H1 (cell line): ENCODE measurements at regions not wholly inside any gene's neighbourhood (a gene's known extent, or its start where the extent isn't known, plus 50 kb on each side); places are given as distances from the start of the nearest gene placed in this dataset.

Experiments used
- CTCF ChIA-PET: fragments of 300-600 bp; sonication (Branson Sonifier 250); formaldehyde crosslinking; loops from one replicate; lab custom pipeline; 2021; ENCODE audit not compliant: partially characterized antibody; lab: Charles Lee
- POLR2A ChIA-PET: fragments of 300-600 bp; sonication (Branson Sonifier 250); formaldehyde crosslinking; loops from one replicate; lab custom pipeline; 2021; ENCODE audit warnings: inconsistent platforms; ENCODE audit not compliant: partially characterized antibody; lab: Charles Lee
- DNase-seq, 2 experiments: peaks; one replicate each; pipeline versions ENCODE4 v3.0.0 to v3.0.0-alpha.2; 2010 to 2022; ENCODE audit warnings: low spot score in 2 of 2, low read depth in 1 of 2, mixed read lengths in 1 of 2
- FAIRE-seq: peaks from 2 replicates; lab custom pipeline; 2011; peaks lifted over from hg19 to GRCh38; lab: Jason Lieb, UNC
- H2AFZ ChIP-seq: 2 replicates; pipeline ENCODE4 v1.8.1; 2012; ENCODE audit warnings: low read length, inconsistent platforms
- H2AK5ac ChIP-seq: 2 replicates; pipeline ENCODE4 v1.6.1; 2013; ENCODE audit warnings: low read depth, low read length
- H2BK120ac ChIP-seq: replicated peaks from 2 replicates; pipeline ENCODE3; 2013; ENCODE audit warnings: low read depth, low read length, inconsistent platforms
- H2BK12ac ChIP-seq: 2 replicates; pipeline ENCODE4 v1.6.1; 2013; ENCODE audit warnings: low read depth, low read length
- H2BK15ac ChIP-seq: 2 replicates; pipeline ENCODE4 v1.6.1; 2013; ENCODE audit warnings: low read length
- H2BK20ac ChIP-seq: 2 replicates; pipeline ENCODE4 v1.6.1; 2013; ENCODE audit warnings: low read length
- H2BK5ac ChIP-seq: 2 replicates; pipeline ENCODE4 v1.6.1; 2013; ENCODE audit warnings: low read depth, low read length
- H3K14ac ChIP-seq: 2 replicates; pipeline ENCODE4 v1.6.1; 2013; ENCODE audit warnings: inconsistent platforms; ENCODE audit not compliant: insufficient read length
- H3K18ac ChIP-seq: 2 replicates; pipeline ENCODE4 v1.6.1; 2013; ENCODE audit warnings: low read length; ENCODE audit errors: extremely low read depth
- H3K23ac ChIP-seq: 2 replicates; pipeline ENCODE4 v1.6.1; 2013; ENCODE audit warnings: inconsistent platforms; ENCODE audit not compliant: insufficient read length
- H3K23me2 ChIP-seq: 2 replicates; pipeline ENCODE4 v1.6.1; 2013; ENCODE audit warnings: low read depth, low read length
- H3K27ac ChIP-seq: 2 replicates; pipeline ENCODE4 v1.6.1; 2011; ENCODE audit warnings: low read depth, low read length, inconsistent platforms
- H3K27me3 ChIP-seq, 4 experiments: replicated peaks in 1 of 4; 1 replicate in 1 of 4; 2 replicates in 3 of 4; pipeline versions ENCODE4 v1.6.1 to v1.8.1; 2011 to 2013; ENCODE audit warnings: low read length in 3 of 4, mild to moderate bottlenecking in 3 of 4, inconsistent platforms in 2 of 4, mixed read lengths in 2 of 4, moderate library complexity in 1 of 4; ENCODE audit not compliant: control insufficient read depth in 3 of 4, insufficient read depth in 3 of 4; ENCODE audit errors: extremely low read depth in 1 of 4
- H3K36me3 ChIP-seq, 4 experiments: 2 replicates each; pipeline versions ENCODE4 v1.6.1 to v1.8.1; 2011 to 2013; ENCODE audit warnings: mild to moderate bottlenecking in 4 of 4, low read length in 3 of 4, moderate library complexity in 2 of 4, control low read depth in 1 of 4, inconsistent platforms in 1 of 4; ENCODE audit not compliant: insufficient read depth in 4 of 4, control insufficient read depth in 2 of 4
- H3K4ac ChIP-seq: replicated peaks from 2 replicates; pipeline ENCODE3; 2013; ENCODE audit warnings: low read length, low read depth, mixed read lengths, inconsistent platforms; ENCODE audit not compliant: insufficient read length
- H3K4me1 ChIP-seq, 4 experiments: replicated peaks in 1 of 4; 1 replicate in 1 of 4; 2 replicates in 3 of 4; pipeline versions ENCODE4 v1.6.1 to v1.8.1; 2011 to 2013; ENCODE audit warnings: low read length in 3 of 4, inconsistent platforms in 2 of 4, mixed read lengths in 1 of 4; ENCODE audit not compliant: insufficient read depth in 4 of 4, control insufficient read depth in 3 of 4
- H3K4me2 ChIP-seq, 2 experiments: 2 replicates each; pipeline versions ENCODE4 v1.6.1 to v1.8.1; 2011 to 2013; ENCODE audit warnings: low read depth in 2 of 2, low read length in 2 of 2, control low read depth in 1 of 2, inconsistent platforms in 1 of 2, mild to moderate bottlenecking in 1 of 2; ENCODE audit not compliant: insufficient read depth in 1 of 2
- H3K4me3 ChIP-seq, 4 experiments: fragments of 200-600, 300-600 bp in 1 of 4; sonication (generic), shearing (Covaris generic), sonication (Bioruptor Twin) in 1 of 4; 2 replicates each; pipeline versions ENCODE4 v1.5.1 to v1.8.1; 2011 to 2016; ENCODE audit warnings: low read length in 4 of 4, low read depth in 3 of 4, control low read depth in 2 of 4, inconsistent platforms in 2 of 4, mild to moderate bottlenecking in 2 of 4, mixed read lengths in 1 of 4, moderate library complexity in 1 of 4; ENCODE audit not compliant: insufficient read depth in 2 of 4; ENCODE audit errors: extremely low read depth in 1 of 4
- H3K56ac ChIP-seq: replicated peaks from 2 replicates; pipeline ENCODE3; 2013; ENCODE audit warnings: low read depth, mild to moderate bottlenecking, mixed read lengths, low read length, inconsistent platforms; ENCODE audit not compliant: insufficient read length
- H3K79me1 ChIP-seq: 2 replicates; pipeline ENCODE4 v1.6.1; 2013; ENCODE audit warnings: low read depth, low read length, control low read depth
- H3K79me2 ChIP-seq, 2 experiments: 2 replicates each; pipeline versions ENCODE4 v1.6.1 to v1.8.1; 2012 to 2013; ENCODE audit warnings: low read length in 2 of 2, mild to moderate bottlenecking in 2 of 2, inconsistent platforms in 1 of 2; ENCODE audit not compliant: insufficient read depth in 2 of 2, control insufficient read depth in 1 of 2
- H3K9ac ChIP-seq, 4 experiments: replicated peaks in 1 of 4; 1 replicate in 1 of 4; 2 replicates in 3 of 4; pipeline versions ENCODE4 v1.6.1 to v1.8.1; 2011 to 2013; ENCODE audit warnings: low read depth in 3 of 4, low read length in 3 of 4, control low read depth in 2 of 4, mild to moderate bottlenecking in 2 of 4, moderate library complexity in 2 of 4, inconsistent platforms in 1 of 4; ENCODE audit errors: extremely low read depth in 1 of 4
- H3K9me3 ChIP-seq, 2 experiments: 2 replicates each; pipeline versions ENCODE4 v1.6.1 to v1.8.1; 2012 to 2013; ENCODE audit warnings: mild to moderate bottlenecking in 2 of 2, moderate library complexity in 2 of 2, control low read depth in 1 of 2, inconsistent platforms in 1 of 2, low read depth in 1 of 2, low read length in 1 of 2, mixed read lengths in 1 of 2; ENCODE audit not compliant: insufficient read depth in 2 of 2
- H4K20me1 ChIP-seq, 2 experiments: replicated peaks in 1 of 2; 2 replicates each; pipeline versions ENCODE3 to v1.8.1; 2011 to 2013; ENCODE audit warnings: inconsistent platforms in 2 of 2, low read length in 2 of 2, mild to moderate bottlenecking in 1 of 2; ENCODE audit not compliant: insufficient read depth in 2 of 2, control insufficient read depth in 1 of 2
- H4K5ac ChIP-seq: 2 replicates; pipeline ENCODE4 v1.6.1; 2013; ENCODE audit warnings: low read length, low read depth, mixed read lengths, inconsistent platforms; ENCODE audit not compliant: insufficient read length
- H4K8ac ChIP-seq: 2 replicates; pipeline ENCODE4 v1.8.0; 2013; ENCODE audit warnings: mild to moderate bottlenecking, moderate library complexity, low read length, inconsistent platforms; ENCODE audit not compliant: insufficient read depth; ENCODE audit errors: extremely low read depth
- H4K91ac ChIP-seq: replicated peaks from 2 replicates; pipeline ENCODE3; 2013; ENCODE audit warnings: low read length, mixed read lengths, inconsistent platforms; ENCODE audit not compliant: insufficient read length
- EP300 ChIP-seq, 2 experiments: IDR thresholded peaks; 1 replicate in 1 of 2; 2 replicates in 1 of 2; pipeline ENCODE4 v1.6.1; 2011 to 2012; ENCODE audit warnings: low read depth in 2 of 2, low read length in 2 of 2, mild to moderate bottlenecking in 2 of 2, borderline replicate concordance in 1 of 2, inconsistent platforms in 1 of 2, moderate library complexity in 1 of 2
- KDM4A ChIP-seq: IDR thresholded peaks from one replicate; pipeline ENCODE4 v1.7.1; 2012; ENCODE audit warnings: low read depth, mild to moderate bottlenecking, moderate library complexity, low read length, inconsistent platforms; ENCODE audit not compliant: severe bottlenecking
- POU5F1 ChIP-seq: IDR thresholded peaks from 2 replicates; pipeline ENCODE4 v1.6.1; 2011; ENCODE audit warnings: low read depth, mild to moderate bottlenecking, low read length, moderate library complexity
- RFX5 ChIP-seq: IDR thresholded peaks from 2 replicates; pipeline ENCODE4 v1.6.1; 2011; ENCODE audit warnings: low read depth, low read length, improper control_type of control experiment, borderline replicate concordance
- WGBS, 2 experiments: shearing (Covaris generic) in 1 of 2; methylation state at CpG; one replicate each; pipeline versions ENCODE4 v1.1.6 to v1.1.7; 2013 to 2015; ENCODE audit warnings: low lambda C conversion rate in 2 of 2, mixed read lengths in 2 of 2, inconsistent platforms in 1 of 2, low coverage in 1 of 2, missing lambda C conversion rate in 1 of 2; ENCODE audit not compliant: insufficient replicate concordance in 2 of 2, insufficient coverage in 1 of 2, insufficient read length in 1 of 2; ENCODE audit errors: extremely low coverage in 1 of 2, missing lambda C conversion rate in 1 of 2; 5-methylcytosine and 5-hydroxymethylcytosine counted together
- TF ChIP-seq, protein P1 (sequence below): IDR thresholded peaks from 2 replicates; pipeline ENCODE4 v1.6.1; 2012; ENCODE audit warnings: low read length, inconsistent platforms

DNA sequence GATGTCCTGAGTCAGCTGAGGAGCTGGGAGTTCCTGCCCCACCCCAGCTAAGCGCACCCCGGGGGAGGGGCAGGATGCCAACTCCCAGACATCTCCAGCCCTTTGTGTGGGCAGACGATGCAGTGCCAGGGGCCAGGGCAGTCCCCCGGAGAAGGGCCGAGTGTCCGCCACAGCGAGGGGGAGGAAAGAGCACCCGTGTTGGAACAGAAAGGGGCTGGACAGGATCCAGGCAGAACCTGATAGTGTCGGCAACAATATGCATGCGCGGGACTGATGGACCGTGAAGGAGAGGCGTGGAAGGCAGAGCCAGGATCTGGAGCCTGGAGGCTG lies 1434.7 kb downstream of the BRD1 start:
- ChIA-PET POLR2A (no interaction called here), CTCF (no interaction called here)
- Histone ChIP-seq H2BK5ac (no peak overlapping the region), H2AK5ac (no peak overlapping the region), H4K20me1 (no peaks in the 10 kb centered on the region), H2BK15ac (0 out of 2 replicates have a peak overlapping the region, but pooled peaks have one; percentile 46), H2BK120ac (no peak overlapping the region), H3K23ac (no peak overlapping the region), H4K8ac (no peak overlapping the region), H3K56ac (no peak overlapping the region), H3K18ac (no peak overlapping the region), H3K27ac (no peak overlapping the region), H3K79me2 (no peaks in the 10 kb centered on the region), H3K36me3 (no peaks in the 10 kb centered on the region), H3K14ac (no peak overlapping the region), H3K9me3 (no peaks in the 10 kb centered on the region; a peak in 1 of 4 replicates), H3K4me3 (no peak overlapping the region), H3K79me1 (no peaks in the 10 kb centered on the region), H2BK12ac (no peak overlapping the region), H2AFZ (no peak overlapping the region), H2BK20ac (no peak overlapping the region), H3K4me1 (peaks cover 0 to 5% (median 3%) of the 10 kb centered on the region in 4 experiments; a peak in 4 of 7 replicates), H3K23me2 (no peaks in the 10 kb centered on the region), H3K4me2 (no peak overlapping the region), H4K91ac (no peak overlapping the region), H3K4ac (no peak overlapping the region), H3K27me3 (no peaks in the 10 kb centered on the region; a peak in 1 of 7 replicates), H3K9ac (no peak overlapping the region), H4K5ac (no peak overlapping the region)
- no peak for FAIRE-seq
- no peak for TF ChIP-seq EP300 (IDR thresholded peaks at IDR 0.05; ENCODE audit: borderline replicate concordance in 1 of 2, low read depth in 2 of 2, low read length in 2 of 2)
- no peak for TF ChIP-seq KDM4A
- no peak for TF ChIP-seq POU5F1
- TF ChIP-seq RFX5 = no peak
- TF ChIP-seq, protein P1, sequence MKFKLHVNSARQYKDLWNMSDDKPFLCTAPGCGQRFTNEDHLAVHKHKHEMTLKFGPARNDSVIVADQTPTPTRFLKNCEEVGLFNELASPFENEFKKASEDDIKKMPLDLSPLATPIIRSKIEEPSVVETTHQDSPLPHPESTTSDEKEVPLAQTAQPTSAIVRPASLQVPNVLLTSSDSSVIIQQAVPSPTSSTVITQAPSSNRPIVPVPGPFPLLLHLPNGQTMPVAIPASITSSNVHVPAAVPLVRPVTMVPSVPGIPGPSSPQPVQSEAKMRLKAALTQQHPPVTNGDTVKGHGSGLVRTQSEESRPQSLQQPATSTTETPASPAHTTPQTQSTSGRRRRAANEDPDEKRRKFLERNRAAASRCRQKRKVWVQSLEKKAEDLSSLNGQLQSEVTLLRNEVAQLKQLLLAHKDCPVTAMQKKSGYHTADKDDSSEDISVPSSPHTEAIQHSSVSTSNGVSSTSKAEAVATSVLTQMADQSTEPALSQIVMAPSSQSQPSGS = no peak
- DNase-seq = peak in 1 of 2 experiments; percentile 40
- 91% methylated on average over 13 of the region's 13 CpGs; no CpG with 5 or more reads in 1 of the 2 experiments for WGBS, 2 experiments
